Lower lobe of right lung (tissue), 2 donors: ENCODE measurements at regions not wholly inside any gene's neighbourhood (a gene's known extent, or its start where the extent isn't known, plus 50 kb on each side); places are given as distances from the start of the nearest gene placed in this dataset.

Source experiments
- ATAC-seq, 2 donors: fragments of 200-7000 bp; cut with Tn5 transposase; one replicate each; pipeline ENCODE4 v1.9.1; 2020 to 2022; ENCODE audit warnings: mild to moderate bottlenecking in 2 of 2, moderate library complexity in 2 of 2
- DNase-seq: peaks from one replicate; pipeline ENCODE4 v3.0.0-alpha.2; 2020
- H3K27ac ChIP-seq: fragments of 200-600 bp; one replicate; pipeline ENCODE4 v1.8.0; 2022
- H3K27me3 ChIP-seq: fragments of 200-600 bp; one replicate; pipeline ENCODE4 v1.8.0; 2022; ENCODE audit warnings: low read depth
- H3K36me3 ChIP-seq: fragments of 200-600 bp; one replicate; pipeline ENCODE4 v1.8.0; 2022; ENCODE audit warnings: mild to moderate bottlenecking
- H3K4me1 ChIP-seq: fragments of 200-600 bp; one replicate; pipeline ENCODE4 v1.8.0; 2022
- H3K4me3 ChIP-seq: fragments of 200-600 bp; one replicate; pipeline ENCODE4 v1.8.0; 2022; ENCODE audit warnings: mild to moderate bottlenecking
- H3K9me3 ChIP-seq: fragments of 200-600 bp; one replicate; pipeline ENCODE4 v1.8.0; 2022
- intact Hi-C: fragments of 100-400 bp; cut with DNase I; formaldehyde crosslinking; loops from one replicate; pipeline ENCODE4 v1.11.0; 2022
- TF ChIP-seq, protein P1 (sequence below): fragments of 200-600 bp; IDR thresholded peaks from one replicate; pipeline ENCODE4 v1.8.0; 2022; ENCODE audit warnings: antibody characterized with exemption, mild to moderate bottlenecking
- donor health status: DM: no; HTN: yes; CAD: no; lungs with severe emphysema.

DNA sequence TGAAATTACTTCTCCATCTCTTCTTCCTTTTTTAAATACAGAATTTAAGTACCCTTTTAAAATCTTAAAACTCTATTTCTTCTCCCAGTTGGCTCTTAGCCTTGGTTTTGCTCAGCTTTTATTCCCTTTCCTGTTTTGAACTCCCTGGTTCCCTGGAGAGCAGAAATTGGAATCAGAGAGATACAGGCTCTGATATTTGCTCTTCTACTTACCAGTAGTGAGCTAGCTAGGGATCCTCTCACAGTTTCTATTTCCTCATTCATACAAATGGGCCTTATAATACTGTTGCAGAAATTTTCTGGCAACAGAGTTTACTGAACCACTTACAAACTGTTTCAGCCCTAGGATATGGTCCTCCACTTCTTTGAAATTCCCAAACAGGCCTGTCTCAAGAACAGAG is 606.3 kb downstream of the NUF2 start:
- Histone ChIP-seq H3K4me3 (no peak overlapping the region), H3K9me3 (no peaks in the 10 kb centered on the region), H3K27me3 (no peaks in the 10 kb centered on the region), H3K36me3 (no peaks in the 10 kb centered on the region), H3K27ac (no peak overlapping the region), H3K4me1 (no peaks in the 10 kb centered on the region)
- ATAC-seq (no peak), DNase-seq (no peak)
- intact Hi-C loops, result no loop called here
- TF ChIP-seq, protein P1, sequence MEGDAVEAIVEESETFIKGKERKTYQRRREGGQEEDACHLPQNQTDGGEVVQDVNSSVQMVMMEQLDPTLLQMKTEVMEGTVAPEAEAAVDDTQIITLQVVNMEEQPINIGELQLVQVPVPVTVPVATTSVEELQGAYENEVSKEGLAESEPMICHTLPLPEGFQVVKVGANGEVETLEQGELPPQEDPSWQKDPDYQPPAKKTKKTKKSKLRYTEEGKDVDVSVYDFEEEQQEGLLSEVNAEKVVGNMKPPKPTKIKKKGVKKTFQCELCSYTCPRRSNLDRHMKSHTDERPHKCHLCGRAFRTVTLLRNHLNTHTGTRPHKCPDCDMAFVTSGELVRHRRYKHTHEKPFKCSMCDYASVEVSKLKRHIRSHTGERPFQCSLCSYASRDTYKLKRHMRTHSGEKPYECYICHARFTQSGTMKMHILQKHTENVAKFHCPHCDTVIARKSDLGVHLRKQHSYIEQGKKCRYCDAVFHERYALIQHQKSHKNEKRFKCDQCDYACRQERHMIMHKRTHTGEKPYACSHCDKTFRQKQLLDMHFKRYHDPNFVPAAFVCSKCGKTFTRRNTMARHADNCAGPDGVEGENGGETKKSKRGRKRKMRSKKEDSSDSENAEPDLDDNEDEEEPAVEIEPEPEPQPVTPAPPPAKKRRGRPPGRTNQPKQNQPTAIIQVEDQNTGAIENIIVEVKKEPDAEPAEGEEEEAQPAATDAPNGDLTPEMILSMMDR, result no peak

DNA sequence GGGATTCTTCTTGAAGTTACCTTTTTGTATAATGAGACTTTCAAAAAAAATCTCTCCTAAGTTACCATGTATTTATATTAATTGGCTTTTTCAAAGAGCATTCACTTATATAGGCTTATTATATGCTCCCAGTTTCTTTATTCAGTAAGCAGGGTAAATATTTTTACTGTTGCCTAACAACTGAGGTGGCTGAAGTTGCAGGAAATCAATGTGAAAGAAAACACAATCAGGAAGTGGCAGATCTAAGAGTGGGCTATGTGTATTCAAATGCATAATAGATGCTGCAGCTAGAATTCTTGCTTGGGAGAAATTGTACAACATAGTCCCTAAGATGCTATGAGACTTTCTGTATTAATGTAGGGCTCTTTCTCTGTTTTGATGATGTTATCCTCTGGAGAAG is 606.9 kb downstream of the NUF2 start:
- TF ChIP-seq, protein P1, result no peak
- H3K36me3 ChIP-seq, result no peaks in the 10 kb centered on the region
- intact Hi-C loops, result no loop called here
- no peak for ATAC-seq
- no peaks in the 10 kb centered on the region for H3K4me1 ChIP-seq
- H3K4me3 ChIP-seq, result no peak overlapping the region
- DNase-seq, result no peak
- no peak overlapping the region for H3K27ac ChIP-seq
- no peaks in the 10 kb centered on the region for H3K27me3 ChIP-seq
- H3K9me3 ChIP-seq, result no peaks in the 10 kb centered on the region

DNA sequence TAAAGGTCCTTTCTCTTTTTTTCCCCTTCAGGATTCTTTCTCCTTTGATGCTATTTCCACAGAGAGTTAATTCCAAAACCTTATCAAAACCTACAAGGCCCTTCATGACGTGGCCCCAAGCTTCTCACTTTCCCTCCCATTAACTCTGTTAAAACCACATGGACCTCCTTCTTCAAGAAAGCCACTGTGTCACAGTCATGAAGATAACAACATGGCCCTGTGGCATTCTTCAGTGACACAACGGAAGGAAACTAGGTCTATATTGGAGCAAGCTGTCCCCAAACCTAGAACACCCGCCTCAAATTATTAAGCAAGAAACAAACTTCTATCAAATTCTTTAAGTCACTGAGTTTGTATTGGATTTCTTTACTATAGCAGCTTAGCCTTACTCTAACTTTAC is 611.1 kb downstream of the NUF2 start:
- TF ChIP-seq, protein P1, result no peak
- no peak for ATAC-seq
- Histone ChIP-seq H3K36me3 (no peaks in the 10 kb centered on the region), H3K27ac (no peak overlapping the region), H3K4me1 (no peaks in the 10 kb centered on the region), H3K9me3 (no peaks in the 10 kb centered on the region), H3K4me3 (no peak overlapping the region), H3K27me3 (no peaks in the 10 kb centered on the region)
- intact Hi-C loops, result no loop called here
- no peak for DNase-seq

DNA sequence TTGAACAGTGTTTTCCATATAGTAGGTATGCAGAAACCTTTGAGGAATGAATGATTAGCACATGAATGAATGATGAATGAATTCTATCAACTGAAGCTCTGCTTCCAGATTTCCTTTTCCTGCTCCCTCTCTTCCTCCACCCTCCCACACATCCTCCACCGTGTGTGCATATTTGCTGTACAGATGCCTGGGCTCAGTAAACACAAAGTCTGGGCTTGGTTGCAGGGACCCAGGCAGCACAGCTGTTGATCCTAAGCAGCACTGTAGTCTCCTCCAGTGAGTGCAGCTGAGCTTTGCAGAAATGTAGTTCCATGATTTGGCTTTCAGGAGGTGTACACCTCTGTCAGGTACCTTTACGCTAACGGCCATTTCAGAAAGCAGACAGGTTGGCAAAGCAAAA is 611.7 kb downstream of the NUF2 start:
- intact Hi-C loops, result no loop called here
- no peak overlapping the region for H3K27ac ChIP-seq
- no peaks in the 10 kb centered on the region for H3K9me3 ChIP-seq
- no peak overlapping the region for H3K4me3 ChIP-seq
- H3K36me3 ChIP-seq, result no peaks in the 10 kb centered on the region
- no peak for DNase-seq
- no peaks in the 10 kb centered on the region for H3K27me3 ChIP-seq
- no peaks in the 10 kb centered on the region for H3K4me1 ChIP-seq
- TF ChIP-seq, protein P1, result no peak
- ATAC-seq, result no peak

DNA sequence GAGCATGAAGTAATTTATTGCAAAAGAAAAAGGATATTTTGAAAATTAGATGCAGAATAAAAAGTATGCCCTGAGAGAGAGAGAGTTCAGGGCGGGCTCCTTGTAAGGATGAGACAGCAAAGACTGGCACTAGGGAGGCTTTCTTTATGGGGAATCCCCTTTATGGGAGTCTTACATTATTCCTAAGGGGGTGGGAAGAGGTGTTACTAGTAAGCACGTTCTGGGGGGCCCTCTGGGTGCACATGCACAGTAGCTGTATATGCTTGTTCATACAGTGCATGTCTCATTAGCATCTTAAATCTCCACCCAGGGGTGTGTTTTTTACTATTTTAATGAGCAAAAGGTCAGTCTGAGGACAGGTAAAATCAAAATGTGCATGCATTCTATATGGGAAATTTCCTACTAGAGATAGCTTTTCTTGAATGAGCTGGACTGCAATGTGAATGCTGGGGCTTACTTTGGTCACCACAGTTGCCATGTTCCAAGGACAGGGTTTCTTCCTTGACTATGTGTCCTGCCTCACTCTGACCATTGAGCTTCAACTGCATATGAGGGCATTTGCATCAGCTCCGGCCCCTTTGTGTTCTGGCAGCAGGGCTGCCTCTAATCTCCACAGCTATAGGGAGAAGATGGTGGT is 614.1 kb downstream of the NUF2 start:
- no peak for DNase-seq
- TF ChIP-seq, protein P1, result no peak
- Histone ChIP-seq H3K4me1 (no peaks in the 10 kb centered on the region), H3K4me3 (no peak overlapping the region), H3K9me3 (no peaks in the 10 kb centered on the region), H3K27ac (no peak overlapping the region), H3K27me3 (no peaks in the 10 kb centered on the region), H3K36me3 (no peaks in the 10 kb centered on the region)
- ATAC-seq, result no peak
- intact Hi-C loops, result no loop called here
